ENCODE measurements at regions not wholly inside any gene's neighbourhood (a gene's known extent, or its start where the extent isn't known, plus 50 kb on each side); places are given as distances from the start of the nearest gene placed in this dataset.

DNA sequence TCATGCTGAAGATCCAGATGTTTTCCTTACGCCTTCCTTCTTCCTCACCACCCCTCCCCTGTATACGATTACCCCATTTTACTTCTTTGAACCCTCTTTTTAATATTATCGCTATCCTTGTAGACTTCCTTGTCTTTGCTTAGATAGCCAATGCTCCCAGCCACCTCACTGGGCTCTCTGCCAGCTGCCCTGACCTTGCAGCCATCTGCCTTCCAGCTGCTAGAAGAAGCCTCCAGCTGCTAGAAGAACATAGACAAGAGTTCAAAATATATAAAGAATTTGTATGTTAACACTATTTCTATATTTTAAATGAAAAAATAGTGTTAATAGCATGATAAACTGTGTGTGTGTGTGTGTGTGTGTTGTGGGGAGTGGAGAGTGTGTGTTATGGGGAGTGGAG is 374.7 kb downstream of the ANKRD50 start:
- TF ChIP-seq, protein P1, sequence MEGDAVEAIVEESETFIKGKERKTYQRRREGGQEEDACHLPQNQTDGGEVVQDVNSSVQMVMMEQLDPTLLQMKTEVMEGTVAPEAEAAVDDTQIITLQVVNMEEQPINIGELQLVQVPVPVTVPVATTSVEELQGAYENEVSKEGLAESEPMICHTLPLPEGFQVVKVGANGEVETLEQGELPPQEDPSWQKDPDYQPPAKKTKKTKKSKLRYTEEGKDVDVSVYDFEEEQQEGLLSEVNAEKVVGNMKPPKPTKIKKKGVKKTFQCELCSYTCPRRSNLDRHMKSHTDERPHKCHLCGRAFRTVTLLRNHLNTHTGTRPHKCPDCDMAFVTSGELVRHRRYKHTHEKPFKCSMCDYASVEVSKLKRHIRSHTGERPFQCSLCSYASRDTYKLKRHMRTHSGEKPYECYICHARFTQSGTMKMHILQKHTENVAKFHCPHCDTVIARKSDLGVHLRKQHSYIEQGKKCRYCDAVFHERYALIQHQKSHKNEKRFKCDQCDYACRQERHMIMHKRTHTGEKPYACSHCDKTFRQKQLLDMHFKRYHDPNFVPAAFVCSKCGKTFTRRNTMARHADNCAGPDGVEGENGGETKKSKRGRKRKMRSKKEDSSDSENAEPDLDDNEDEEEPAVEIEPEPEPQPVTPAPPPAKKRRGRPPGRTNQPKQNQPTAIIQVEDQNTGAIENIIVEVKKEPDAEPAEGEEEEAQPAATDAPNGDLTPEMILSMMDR (conservative IDR thresholded peaks at IDR 0.05 in 1 of 2, IDR thresholded peaks at IDR 0.05 in 1 of 2; ENCODE audit: extremely low read depth in 1 of 2, insufficient read depth in 1 of 2, low read depth in 1 of 2, low read length in 2 of 2), result no peak
- no peak for TF ChIP-seq EZH2 (IDR thresholded peaks at IDR 0.05; ENCODE audit: borderline replicate concordance, low read length)
